ENCODE measurements at regions not wholly inside any gene's neighbourhood (a gene's known extent, or its start where the extent isn't known, plus 50 kb on each side); places are given as distances from the start of the nearest gene placed in this dataset.

- peak; percentile 28 to 50 (median 49) for ATAC-seq
Measured at GRCh38 chr6:41470029-41470330, 76.2 kb upstream of the FOXP4 start.

DNA sequence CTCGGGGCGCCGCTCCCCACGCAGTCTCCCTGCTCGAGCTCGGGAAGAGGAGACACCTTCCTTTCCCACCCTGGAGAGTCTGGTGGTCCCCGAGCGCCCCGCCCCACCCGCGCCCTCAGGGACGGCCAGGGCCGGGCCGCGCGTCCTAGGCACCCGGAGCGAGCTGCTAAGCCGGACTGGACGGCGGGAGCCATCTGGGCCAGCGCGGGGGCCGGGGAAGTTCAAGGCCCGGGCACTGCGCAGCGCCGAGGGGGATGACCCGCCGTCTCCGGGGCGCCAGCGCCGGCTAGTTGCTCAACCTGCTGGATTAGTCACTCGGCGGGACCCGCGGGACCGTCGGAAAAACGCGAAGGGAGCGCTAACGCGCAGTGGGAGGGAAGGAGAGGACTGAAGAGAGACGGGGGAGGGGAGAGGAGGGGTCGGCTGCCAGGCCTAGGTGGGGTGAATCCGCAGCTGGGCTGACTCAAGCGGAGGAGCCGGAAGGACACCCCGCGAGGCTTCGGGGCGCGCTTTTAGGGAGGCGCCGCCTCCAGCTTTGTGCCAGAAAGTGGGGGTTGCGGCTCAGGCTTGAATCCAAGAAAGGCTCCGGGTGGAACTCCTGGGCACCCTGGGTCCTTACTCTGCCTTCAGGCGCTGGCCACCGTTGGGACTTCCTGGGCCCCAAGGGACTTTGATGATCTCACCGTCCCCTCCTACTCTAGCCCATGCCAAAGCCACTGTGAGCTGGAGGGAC lies 75.7 kb upstream of the FOXP4 start:
- peak in 2 of 6 donors; percentile 17 to 68 for DNase-seq
- Histone ChIP-seq H3K4me3 (peak overlapping the region in 1 of 4 donors; percentile 25), H3K27me3 (no peaks in the 10 kb centered on the region), H3K9me3 (no peaks in the 10 kb centered on the region), H3K36me3 (no peaks in the 10 kb centered on the region), H3K4me1 (no peaks in the 10 kb centered on the region), H3K27ac (no peak overlapping the region)
- no peak for TF ChIP-seq CTCF (IDR thresholded peaks at IDR 0.05)
- ATAC-seq, result peak; percentile 35 to 77 (median 68)
- WGBS, 2 donors, result 35 to 36% methylated on average over 62 of the region's 62 CpGs
- no peak for FAIRE-seq
- intact Hi-C loops (cut with DNase I), result no loop called here

More at GRCh38 chr6:41470029-41470330, 76.2 kb upstream of the FOXP4 start:
- peak overlapping the region in 1 of 4 donors; percentile 25 for H3K4me3 ChIP-seq
- no peaks in the 10 kb centered on the region for H3K4me1 ChIP-seq
- intact Hi-C loops (cut with DNase I), result no loop called here
- H3K27me3 ChIP-seq, result no peaks in the 10 kb centered on the region
- no peaks in the 10 kb centered on the region for H3K9me3 ChIP-seq
- no peak for DNase-seq
- H3K27ac ChIP-seq, result no peak overlapping the region
- 34 to 47% methylated on average over 13 to 23 of the region's 23 CpGs for WGBS, 2 donors
- H3K36me3 ChIP-seq, result no peaks in the 10 kb centered on the region
- no peak for TF ChIP-seq CTCF (IDR thresholded peaks at IDR 0.05)
- FAIRE-seq, result no peak

GRCh38 chr6:41471064-41471895 lies 74.9 kb upstream of the FOXP4 start:
- intact Hi-C loops (cut with DNase I), result no loop called here
- no peak for FAIRE-seq
- no peaks in the 10 kb centered on the region for H3K4me1 ChIP-seq
- 81 to 88% methylated on average over 12 to 13 of the region's 13 CpGs for WGBS, 2 donors
- H3K9me3 ChIP-seq, result no peaks in the 10 kb centered on the region
- TF ChIP-seq CTCF (IDR thresholded peaks at IDR 0.05), result no peak
- H3K36me3 ChIP-seq, result no peaks in the 10 kb centered on the region
- no peak for DNase-seq
- H3K27ac ChIP-seq, result no peak overlapping the region
- no peaks in the 10 kb centered on the region for H3K27me3 ChIP-seq
- no peak for ATAC-seq
- no peak overlapping the region for H3K4me3 ChIP-seq

DNA sequence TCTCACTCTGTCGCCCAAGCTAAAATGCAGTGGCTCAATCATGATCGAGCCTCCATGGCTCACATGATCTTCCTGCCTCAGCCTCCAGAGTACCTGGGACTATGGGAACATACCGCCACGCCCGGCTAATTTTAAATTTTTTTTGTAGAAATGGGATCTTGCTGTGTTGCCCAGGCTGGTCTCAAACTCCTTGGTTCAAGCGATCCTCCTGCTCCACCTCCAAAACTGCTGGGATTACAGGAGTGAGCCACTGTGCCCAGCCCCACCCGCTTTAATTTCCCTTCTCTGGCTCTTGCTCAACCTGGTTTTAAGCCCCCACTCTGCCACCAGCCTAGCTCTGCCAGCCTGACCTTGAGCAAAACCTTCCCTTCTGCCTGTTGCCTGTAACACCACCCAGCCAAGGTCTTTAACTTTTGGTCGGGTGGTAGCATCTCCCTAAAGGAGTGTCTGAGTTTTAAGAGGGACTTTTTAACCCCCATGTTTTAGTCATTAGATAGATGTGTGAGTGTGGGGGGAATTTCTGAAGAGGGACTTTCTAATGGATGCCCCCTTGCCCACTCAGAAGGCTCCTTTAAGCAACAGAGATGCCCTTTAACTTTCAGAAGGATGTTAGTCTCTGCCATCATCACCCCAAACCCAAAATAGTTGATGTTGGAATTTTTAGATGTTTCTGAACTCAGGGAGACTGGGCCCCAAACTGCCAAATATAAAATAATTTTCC lies 71.8 kb upstream of the FOXP4 start:
- Histone ChIP-seq H3K27me3 (no peaks in the 10 kb centered on the region), H3K27ac (no peak overlapping the region), H3K36me3 (no peaks in the 10 kb centered on the region), H3K4me1 (no peaks in the 10 kb centered on the region), H3K9me3 (no peaks in the 10 kb centered on the region), H3K4me3 (no peak overlapping the region)
- no peak for FAIRE-seq
- TF ChIP-seq CTCF (IDR thresholded peaks at IDR 0.05), result no peak
- no peak for ATAC-seq
- DNase-seq, result no peak
- WGBS, 2 donors, result 84 to 94% methylated on average over 8 of the region's 8 CpGs
- intact Hi-C loops (cut with DNase I), result no loop called here

Measured in pancreas (tissue), 10 donors.